H9 (cell line): ENCODE measurements at regions not wholly inside any gene's neighbourhood (a gene's known extent, or its start where the extent isn't known, plus 50 kb on each side); places are given as distances from the start of the nearest gene placed in this dataset.

Experiments
- DNase-seq: peaks from one replicate; pipeline ENCODE4 v3.0.0-alpha.2; 2017
- H2AFZ ChIP-seq: one replicate; pipeline ENCODE4 v1.6.1; 2013; ENCODE audit warnings: mild to moderate bottlenecking, low read length, control low read depth, moderate library complexity
- H2AK5ac ChIP-seq: 2 replicates; pipeline ENCODE4 v1.6.1; 2013; ENCODE audit warnings: low read length, control low read depth, mixed read lengths; ENCODE audit not compliant: insufficient read length
- H2BK120ac ChIP-seq: one replicate; pipeline ENCODE4 v1.6.1; 2013; ENCODE audit warnings: low read depth, mild to moderate bottlenecking, low read length, control low read depth, inconsistent platforms; ENCODE audit not compliant: poor library complexity, severe bottlenecking
- H2BK12ac ChIP-seq: 2 replicates; pipeline ENCODE4 v1.6.1; 2013; ENCODE audit warnings: low read length, control low read depth, mixed read lengths, low read depth; ENCODE audit not compliant: insufficient read length
- H2BK15ac ChIP-seq: 2 replicates; pipeline ENCODE4 v1.6.1; 2013; ENCODE audit warnings: low read depth, low read length, control low read depth
- H2BK20ac ChIP-seq: one replicate; pipeline ENCODE4 v1.6.1; 2013; ENCODE audit warnings: low read depth, mild to moderate bottlenecking, low read length, control low read depth, inconsistent platforms; ENCODE audit not compliant: poor library complexity, severe bottlenecking
- H2BK5ac ChIP-seq: 2 replicates; pipeline ENCODE4 v1.6.1; 2013; ENCODE audit warnings: low read length, control low read depth, mixed read lengths; ENCODE audit not compliant: insufficient read length
- H3K14ac ChIP-seq: 2 replicates; pipeline ENCODE4 v1.6.1; 2013; ENCODE audit warnings: low read length, control low read depth; ENCODE audit not compliant: insufficient read depth
- H3K18ac ChIP-seq: 2 replicates; pipeline ENCODE4 v1.6.1; 2013; ENCODE audit warnings: low read depth, mild to moderate bottlenecking, mixed read lengths, low read length, control low read depth; ENCODE audit not compliant: insufficient read length
- H3K23ac ChIP-seq: 2 replicates; pipeline ENCODE4 v1.6.1; 2013; ENCODE audit warnings: low read length, control low read depth, mixed read lengths, low read depth; ENCODE audit not compliant: insufficient read length
- H3K23me2 ChIP-seq: 2 replicates; pipeline ENCODE4 v1.6.1; 2013; ENCODE audit warnings: low read depth, mild to moderate bottlenecking, mixed read lengths, low read length, control low read depth; ENCODE audit not compliant: insufficient read length, poor library complexity, severe bottlenecking
- H3K27ac ChIP-seq: 2 replicates; pipeline ENCODE4 v1.5.1; 2013; ENCODE audit warnings: low read length, control low read depth, mixed read lengths, low read depth; ENCODE audit not compliant: insufficient read length
- H3K27me3 ChIP-seq: 2 replicates; pipeline ENCODE4 v1.6.1; 2013; ENCODE audit warnings: low read length, control low read depth, inconsistent platforms; ENCODE audit not compliant: insufficient read depth
- H3K4ac ChIP-seq: 2 replicates; pipeline ENCODE4 v1.6.1; 2013; ENCODE audit warnings: low read depth, mild to moderate bottlenecking, control low read depth, inconsistent platforms, low read length, moderate library complexity
- H3K4me1 ChIP-seq: 2 replicates; pipeline ENCODE4 v1.6.1; 2013; ENCODE audit warnings: low read length, control low read depth, inconsistent platforms; ENCODE audit not compliant: insufficient read depth
- H3K4me2 ChIP-seq: 2 replicates; pipeline ENCODE4 v1.6.1; 2013; ENCODE audit warnings: low read length, control low read depth, mixed read lengths; ENCODE audit not compliant: insufficient read length, insufficient read depth
- H3K56ac ChIP-seq: 2 replicates; pipeline ENCODE4 v1.6.1; 2013; ENCODE audit warnings: low read depth, mild to moderate bottlenecking, mixed read lengths, low read length, control low read depth; ENCODE audit not compliant: insufficient read length
- H3K79me1 ChIP-seq: 2 replicates; pipeline ENCODE4 v1.6.1; 2013; ENCODE audit warnings: low read depth, mild to moderate bottlenecking, moderate library complexity, low read length, control low read depth, inconsistent platforms; ENCODE audit not compliant: insufficient read depth, poor library complexity, severe bottlenecking
- H3K79me2 ChIP-seq: 2 replicates; pipeline ENCODE4 v1.6.1; 2013; ENCODE audit warnings: low read length, control low read depth, inconsistent platforms; ENCODE audit not compliant: insufficient read depth
- H3K9ac ChIP-seq: 2 replicates; pipeline ENCODE4 v1.6.1; 2013; ENCODE audit warnings: low read length, control low read depth, mixed read lengths; ENCODE audit not compliant: insufficient read length; ENCODE audit errors: extremely low read depth
- H3K9me3 ChIP-seq: one replicate; pipeline ENCODE4 v1.6.1; 2013; ENCODE audit warnings: low read depth, low read length, inconsistent platforms; ENCODE audit not compliant: control insufficient read depth
- H3T11ph ChIP-seq: one replicate; pipeline ENCODE4 v1.6.1; 2013; ENCODE audit warnings: mild to moderate bottlenecking, low read length, control low read depth, inconsistent platforms
- H4K20me1 ChIP-seq: one replicate; pipeline ENCODE4 v1.6.1; 2013; ENCODE audit not compliant: control insufficient read depth, insufficient read length, insufficient read depth
- H4K5ac ChIP-seq: 2 replicates; pipeline ENCODE4 v1.6.1; 2013; ENCODE audit warnings: low read depth, mild to moderate bottlenecking, mixed read lengths, low read length, control low read depth; ENCODE audit not compliant: insufficient read length
- H4K8ac ChIP-seq: replicated peaks from 2 replicates; pipeline ENCODE4 v1.6.1; 2013; ENCODE audit warnings: low read length, control low read depth, mixed read lengths, low read depth; ENCODE audit not compliant: insufficient read length
- H4K91ac ChIP-seq: 2 replicates; pipeline ENCODE4 v1.6.1; 2013; ENCODE audit warnings: low read depth, mild to moderate bottlenecking, moderate library complexity, mixed read lengths, low read length, control low read depth; ENCODE audit not compliant: insufficient read length
- H3K27ac Mint-ChIP-seq, 3 experiments: 2 replicates in 2 of 3; 3 replicates in 1 of 3; pipeline ENCODE4 v1.8.0; 2020 to 2021; ENCODE audit warnings: mixed read lengths in 3 of 3, mild to moderate bottlenecking in 1 of 3, moderate library complexity in 1 of 3
- H3K27me3 Mint-ChIP-seq: 2 replicates; pipeline ENCODE4 v1.8.0; 2021; ENCODE audit warnings: low read depth, mild to moderate bottlenecking, moderate library complexity, mixed read lengths
- H3K36me3 Mint-ChIP-seq, 3 experiments: 2 replicates in 2 of 3; 3 replicates in 1 of 3; pipeline ENCODE4 v1.8.0; 2020 to 2021; ENCODE audit warnings: low read depth in 3 of 3, mixed read lengths in 3 of 3; ENCODE audit not compliant: insufficient read depth in 1 of 3
- H3K4me1 Mint-ChIP-seq, 2 experiments: 2 replicates each; pipeline ENCODE4 v1.8.0; 2020; ENCODE audit warnings: mixed read lengths in 2 of 2
- H3K4me3 Mint-ChIP-seq, 2 experiments: 2 replicates in 1 of 2; 3 replicates in 1 of 2; pipeline ENCODE4 v1.8.0; 2020 to 2021; ENCODE audit warnings: mild to moderate bottlenecking in 2 of 2, mixed read lengths in 2 of 2, moderate library complexity in 1 of 2
- H3K9me3 Mint-ChIP-seq, 2 experiments: 2 replicates in 1 of 2; 3 replicates in 1 of 2; pipeline ENCODE4 v1.8.0; 2020; ENCODE audit warnings: mild to moderate bottlenecking in 2 of 2, mixed read lengths in 2 of 2, moderate library complexity in 1 of 2
- CTCF ChIP-seq: fragments of 200-600 bp; sonication (generic); conservative IDR thresholded peaks from 3 replicates; pipeline ENCODE4 v1.8.0; 2021; ENCODE audit warnings: antibody characterized with exemption, mild to moderate bottlenecking
- WGBS: extraction: QIAGEN DNeasy Blood & Tissue Kit; methylation state at CpG from one replicate; pipeline ENCODE4 v1.1.7; 2013; ENCODE audit warnings: missing lambda C conversion rate, low lambda C conversion rate, mixed read lengths; ENCODE audit not compliant: insufficient read length; ENCODE audit errors: extremely low coverage; 5-methylcytosine and 5-hydroxymethylcytosine counted together

GRCh38 chr13:105485081-105485480, 1050.4 kb downstream of the EFNB2 start:
- Histone ChIP-seq H3K9me3 (no peaks in the 10 kb centered on the region), H2BK5ac (no peak overlapping the region), H2AFZ (no peak overlapping the region), H2BK12ac (no peak overlapping the region), H3T11ph (no peak overlapping the region), H4K91ac (no peak overlapping the region), H3K14ac (no peak overlapping the region), H3K4me2 (no peak overlapping the region), H2AK5ac (no peak overlapping the region), H3K56ac (no peak overlapping the region), H3K18ac (no peak overlapping the region), H4K5ac (no peak overlapping the region), H3K4me1 (no peaks in the 10 kb centered on the region), H3K23ac (no peak overlapping the region), H2BK20ac (no peak overlapping the region), H3K79me2 (no peaks in the 10 kb centered on the region), H4K8ac (no peak overlapping the region), H4K20me1 (no peaks in the 10 kb centered on the region), H3K4ac (no peak overlapping the region), H3K27ac (no peak overlapping the region), H3K9ac (no peak overlapping the region), H3K79me1 (no peaks in the 10 kb centered on the region), H2BK120ac (no peak overlapping the region), H3K27me3 (no peaks in the 10 kb centered on the region), H2BK15ac (no peak overlapping the region), H3K23me2 (no peaks in the 10 kb centered on the region)
- no peak for DNase-seq
- H3K27ac Mint-ChIP-seq: no peak overlapping the region
- H3K36me3 Mint-ChIP-seq: no peaks in the 10 kb centered on the region; a peak in 1 of 7 replicates
- no peak for TF ChIP-seq CTCF
- H3K9me3 Mint-ChIP-seq: no peaks in the 10 kb centered on the region; a peak in 1 of 5 replicates
- no peaks in the 10 kb centered on the region for H3K4me1 Mint-ChIP-seq
- no CpG with 5 or more reads among the region's 2 CpGs for WGBS
- peaks cover 1% of the 10 kb centered on the region; the same call in 1 of the 2 replicates for H3K27me3 Mint-ChIP-seq
- H3K4me3 Mint-ChIP-seq: no peak overlapping the region
